GM23338 (cell line): ENCODE measurements at regions not wholly inside any gene's neighbourhood (a gene's known extent, or its start where the extent isn't known, plus 50 kb on each side); places are given as distances from the start of the nearest gene placed in this dataset.

Experiments
- CREB1 ChIP-seq: fragments of 250-450 bp; sonication (Bioruptor Pico); IDR thresholded peaks from 2 replicates; pipeline ENCODE4 v1.5.0; 2020; ENCODE audit warnings: low read depth, mild to moderate bottlenecking, moderate library complexity
- EZH2 ChIP-seq: fragments of 200-600 bp; sonication (generic); IDR thresholded peaks from one replicate; pipeline ENCODE4 v1.8.0; 2017; ENCODE audit warnings: antibody characterized with exemption, mild to moderate bottlenecking, low read depth; ENCODE audit not compliant: unreplicated experiment
- EZH2phosphoT487 ChIP-seq: fragments of 200-600 bp; sonication (generic); IDR thresholded peaks from one replicate; pipeline ENCODE4 v1.8.1; 2018; ENCODE audit warnings: antibody characterized with exemption; ENCODE audit not compliant: unreplicated experiment
- JUNB ChIP-seq: IDR thresholded peaks from one replicate; pipeline ENCODE4 v1.6.1; 2016; ENCODE audit warnings: antibody characterized with exemption; ENCODE audit not compliant: unreplicated experiment
- NANOG ChIP-seq: IDR thresholded peaks from 2 replicates; pipeline ENCODE4 v1.6.1; 2016; ENCODE audit warnings: antibody characterized with exemption, borderline replicate concordance
- POLR2AphosphoS5 ChIP-seq: IDR thresholded peaks from 2 replicates; pipeline ENCODE4 v1.6.1; 2016; ENCODE audit warnings: antibody characterized with exemption, low read depth
- STAT1 ChIP-seq: IDR thresholded peaks from one replicate; pipeline ENCODE4 v1.6.1; 2016; ENCODE audit warnings: antibody characterized with exemption; ENCODE audit not compliant: unreplicated experiment
- ZNF331 ChIP-seq: fragments of 250-450 bp; sonication (Bioruptor Pico); IDR thresholded peaks from 2 replicates; pipeline ENCODE4 v1.5.0; 2020; ENCODE audit warnings: low read depth, mild to moderate bottlenecking, moderate library complexity
- TF ChIP-seq, protein P1 (sequence below), 2 experiments: fragments of 200-600 bp in 1 of 2; sonication (generic) in 1 of 2; conservative IDR thresholded peaks; 2 replicates each; pipeline versions ENCODE4 v1.5.1 to v1.6.1; 2016 to 2017; ENCODE audit warnings: antibody characterized with exemption in 2 of 2, low read depth in 2 of 2, mild to moderate bottlenecking in 2 of 2, moderate library complexity in 1 of 2
- TF ChIP-seq, protein P2 (sequence below): IDR thresholded peaks from one replicate; pipeline ENCODE4 v1.6.1; 2018; ENCODE audit warnings: antibody characterized with exemption; ENCODE audit not compliant: unreplicated experiment

DNA sequence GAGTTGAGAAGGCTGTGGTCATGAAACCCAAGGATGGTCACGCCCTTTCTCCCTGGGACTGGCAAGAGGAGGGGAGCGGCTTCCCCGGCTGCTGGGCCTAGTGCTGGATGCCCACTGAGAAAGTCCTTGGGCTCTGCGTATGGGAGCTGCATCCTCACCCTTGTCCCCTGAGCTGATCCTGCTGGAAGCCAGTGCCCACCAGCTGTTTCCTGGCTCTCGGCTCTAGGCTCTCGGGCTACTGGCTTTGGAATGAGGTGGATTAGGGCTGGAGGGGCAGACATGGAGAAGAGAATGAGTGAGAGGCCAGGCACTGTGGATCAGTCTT, 149.3 kb upstream of the PPP1R26 start:
- no peak for TF ChIP-seq POLR2AphosphoS5
- TF ChIP-seq, protein P1, sequence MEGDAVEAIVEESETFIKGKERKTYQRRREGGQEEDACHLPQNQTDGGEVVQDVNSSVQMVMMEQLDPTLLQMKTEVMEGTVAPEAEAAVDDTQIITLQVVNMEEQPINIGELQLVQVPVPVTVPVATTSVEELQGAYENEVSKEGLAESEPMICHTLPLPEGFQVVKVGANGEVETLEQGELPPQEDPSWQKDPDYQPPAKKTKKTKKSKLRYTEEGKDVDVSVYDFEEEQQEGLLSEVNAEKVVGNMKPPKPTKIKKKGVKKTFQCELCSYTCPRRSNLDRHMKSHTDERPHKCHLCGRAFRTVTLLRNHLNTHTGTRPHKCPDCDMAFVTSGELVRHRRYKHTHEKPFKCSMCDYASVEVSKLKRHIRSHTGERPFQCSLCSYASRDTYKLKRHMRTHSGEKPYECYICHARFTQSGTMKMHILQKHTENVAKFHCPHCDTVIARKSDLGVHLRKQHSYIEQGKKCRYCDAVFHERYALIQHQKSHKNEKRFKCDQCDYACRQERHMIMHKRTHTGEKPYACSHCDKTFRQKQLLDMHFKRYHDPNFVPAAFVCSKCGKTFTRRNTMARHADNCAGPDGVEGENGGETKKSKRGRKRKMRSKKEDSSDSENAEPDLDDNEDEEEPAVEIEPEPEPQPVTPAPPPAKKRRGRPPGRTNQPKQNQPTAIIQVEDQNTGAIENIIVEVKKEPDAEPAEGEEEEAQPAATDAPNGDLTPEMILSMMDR (conservative IDR thresholded peaks at IDR 0.05; ENCODE audit: low read depth in 2 of 2): no peak
- TF ChIP-seq NANOG: no peak
- no peak for TF ChIP-seq JUNB
- no peak for TF ChIP-seq EZH2
- no peak for TF ChIP-seq EZH2phosphoT487
- TF ChIP-seq, protein P2, sequence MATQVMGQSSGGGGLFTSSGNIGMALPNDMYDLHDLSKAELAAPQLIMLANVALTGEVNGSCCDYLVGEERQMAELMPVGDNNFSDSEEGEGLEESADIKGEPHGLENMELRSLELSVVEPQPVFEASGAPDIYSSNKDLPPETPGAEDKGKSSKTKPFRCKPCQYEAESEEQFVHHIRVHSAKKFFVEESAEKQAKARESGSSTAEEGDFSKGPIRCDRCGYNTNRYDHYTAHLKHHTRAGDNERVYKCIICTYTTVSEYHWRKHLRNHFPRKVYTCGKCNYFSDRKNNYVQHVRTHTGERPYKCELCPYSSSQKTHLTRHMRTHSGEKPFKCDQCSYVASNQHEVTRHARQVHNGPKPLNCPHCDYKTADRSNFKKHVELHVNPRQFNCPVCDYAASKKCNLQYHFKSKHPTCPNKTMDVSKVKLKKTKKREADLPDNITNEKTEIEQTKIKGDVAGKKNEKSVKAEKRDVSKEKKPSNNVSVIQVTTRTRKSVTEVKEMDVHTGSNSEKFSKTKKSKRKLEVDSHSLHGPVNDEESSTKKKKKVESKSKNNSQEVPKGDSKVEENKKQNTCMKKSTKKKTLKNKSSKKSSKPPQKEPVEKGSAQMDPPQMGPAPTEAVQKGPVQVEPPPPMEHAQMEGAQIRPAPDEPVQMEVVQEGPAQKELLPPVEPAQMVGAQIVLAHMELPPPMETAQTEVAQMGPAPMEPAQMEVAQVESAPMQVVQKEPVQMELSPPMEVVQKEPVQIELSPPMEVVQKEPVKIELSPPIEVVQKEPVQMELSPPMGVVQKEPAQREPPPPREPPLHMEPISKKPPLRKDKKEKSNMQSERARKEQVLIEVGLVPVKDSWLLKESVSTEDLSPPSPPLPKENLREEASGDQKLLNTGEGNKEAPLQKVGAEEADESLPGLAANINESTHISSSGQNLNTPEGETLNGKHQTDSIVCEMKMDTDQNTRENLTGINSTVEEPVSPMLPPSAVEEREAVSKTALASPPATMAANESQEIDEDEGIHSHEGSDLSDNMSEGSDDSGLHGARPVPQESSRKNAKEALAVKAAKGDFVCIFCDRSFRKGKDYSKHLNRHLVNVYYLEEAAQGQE: no peak
- no peak for TF ChIP-seq CREB1 (CRISPR knock-in tag)
- TF ChIP-seq STAT1: no peak
- TF ChIP-seq ZNF331 (CRISPR knock-in tag): no peak
